Natural killer cell (primary cell): ENCODE measurements at regions not wholly inside any gene's neighbourhood (a gene's known extent, or its start where the extent isn't known, plus 50 kb on each side); places are given as distances from the start of the nearest gene placed in this dataset.

ENCODE experiments used
- ATAC-seq, 3 donors: fragments of 150-1000 bp in 2 of 3; fragments of 200-7000 bp in 1 of 3; cut with Tn5 transposase; 1 replicate in 1 of 3; 2 replicates in 2 of 3; pipeline ENCODE4 v1.10.0; 2021; ENCODE audit warnings: mild to moderate bottlenecking in 2 of 3, moderate library complexity in 2 of 3
- DNase-seq, 2 donors: peaks; one replicate each; pipeline versions ENCODE4 v3.0.0 to v3.0.0-alpha.2; 2013 to 2021; ENCODE audit warnings: mixed read lengths in 1 of 2
- H3K27ac ChIP-seq: one replicate; pipeline ENCODE4 v1.5.1; 2013; ENCODE audit warnings: mild to moderate bottlenecking, low read length
- H3K27me3 ChIP-seq: one replicate; pipeline ENCODE4 v1.6.1; 2013; ENCODE audit warnings: low read length; ENCODE audit not compliant: control insufficient read depth, insufficient read depth
- H3K36me3 ChIP-seq: one replicate; pipeline ENCODE4 v1.6.1; 2013; ENCODE audit warnings: low read length; ENCODE audit not compliant: control insufficient read depth, insufficient read depth
- H3K4me1 ChIP-seq: one replicate; pipeline ENCODE4 v1.6.1; 2013; ENCODE audit warnings: low read length; ENCODE audit not compliant: control insufficient read depth, insufficient read depth
- H3K4me3 ChIP-seq: one replicate; pipeline ENCODE4 v1.5.1; 2013; ENCODE audit warnings: low read length
- H3K9me3 ChIP-seq: one replicate; pipeline ENCODE4 v1.6.1; 2013; ENCODE audit warnings: low read length; ENCODE audit not compliant: control insufficient read depth, insufficient read depth
- H3K27ac Mint-ChIP-seq, 2 donors: one replicate each; pipeline ENCODE4 v1.8.0; 2022; ENCODE audit warnings: mild to moderate bottlenecking in 2 of 2, mixed read lengths in 2 of 2, moderate library complexity in 1 of 2
- H3K27me3 Mint-ChIP-seq, 2 donors: one replicate each; pipeline ENCODE4 v1.8.0; 2022; ENCODE audit warnings: low read depth in 2 of 2, mixed read lengths in 2 of 2
- H3K36me3 Mint-ChIP-seq: one replicate; pipeline ENCODE4 v1.8.0; 2022; ENCODE audit warnings: mixed read lengths
- H3K4me1 Mint-ChIP-seq, 2 donors: one replicate each; pipeline ENCODE4 v1.8.0; 2022; ENCODE audit warnings: mixed read lengths in 2 of 2
- H3K4me3 Mint-ChIP-seq: one replicate; pipeline ENCODE4 v1.8.0; 2022; ENCODE audit warnings: mild to moderate bottlenecking, moderate library complexity, mixed read lengths
- H3K9me3 Mint-ChIP-seq, 2 donors: one replicate each; pipeline ENCODE4 v1.8.0; 2022; ENCODE audit warnings: mixed read lengths in 2 of 2
- CTCF ChIP-seq: fragments of 200-600 bp; IDR thresholded peaks from one replicate; pipeline ENCODE4 v1.8.0; 2022; ENCODE audit warnings: antibody characterized with exemption
- WGBS: methylation state at CpG from one replicate; pipeline ENCODE4 v1.1.7; 2013; ENCODE audit warnings: missing lambda C conversion rate; ENCODE audit not compliant: insufficient coverage; 5-methylcytosine and 5-hydroxymethylcytosine counted together
- intact Hi-C: fragments of 100-400 bp; cut with micrococcal nuclease; formaldehyde crosslinking; loops from one replicate; pipeline ENCODE4 v1.14.2; 2022

GRCh38 chr15:46786590-46787285, 930.6 kb upstream of the SEMA6D start:
- Mint-ChIP-seq H3K27me3 (no peaks in the 10 kb centered on the region), H3K36me3 (no peaks in the 10 kb centered on the region), H3K4me3 (no peak overlapping the region), H3K27ac (no peak overlapping the region), H3K9me3 (peaks cover 12 to 27% of the 10 kb centered on the region in 2 donors), H3K4me1 (no peaks in the 10 kb centered on the region)
- TF ChIP-seq CTCF = no peak
- ATAC-seq (no peak), DNase-seq (no peak)
- H3K9me3 ChIP-seq = no peaks in the 10 kb centered on the region
- intact Hi-C loops = no loop called here
- no peak overlapping the region for H3K27ac ChIP-seq
- no peak overlapping the region for H3K4me3 ChIP-seq
- 86% methylated on average over 4 of the region's 5 CpGs for WGBS
- no peaks in the 10 kb centered on the region for H3K27me3 ChIP-seq
- H3K4me1 ChIP-seq = no peaks in the 10 kb centered on the region
- no peaks in the 10 kb centered on the region for H3K36me3 ChIP-seq

- H3K27me3 ChIP-seq = no peaks in the 10 kb centered on the region
- H3K27me3 Mint-ChIP-seq = no peaks in the 10 kb centered on the region
- H3K27ac ChIP-seq = no peak overlapping the region
- no peak for DNase-seq
- no peak for ATAC-seq
- peaks cover 5% of the 10 kb centered on the region for H3K9me3 ChIP-seq
- TF ChIP-seq CTCF = no peak
- H3K36me3 Mint-ChIP-seq = no peaks in the 10 kb centered on the region
- intact Hi-C loops = no loop called here
- no peak overlapping the region for H3K4me3 ChIP-seq
- H3K4me1 ChIP-seq = no peaks in the 10 kb centered on the region
- H3K4me1 Mint-ChIP-seq = no peaks in the 10 kb centered on the region
- no peaks in the 10 kb centered on the region for H3K36me3 ChIP-seq
- WGBS = 87% methylated on average over 3 of the region's 3 CpGs
- H3K27ac Mint-ChIP-seq = no peak overlapping the region
- H3K4me3 Mint-ChIP-seq = no peak overlapping the region
- H3K9me3 Mint-ChIP-seq = peaks cover 19 to 38% of the 10 kb centered on the region in 2 donors
Measured at GRCh38 chr15:46795685-46796084, 921.6 kb upstream of the SEMA6D start.

- intact Hi-C loops = no loop called here
- no peak for TF ChIP-seq CTCF
- no peak overlapping the region for H3K4me3 Mint-ChIP-seq
- no peak overlapping the region for H3K27ac ChIP-seq
- DNase-seq = no peak
- H3K9me3 Mint-ChIP-seq = peaks cover 8 to 11% of the 10 kb centered on the region in 2 donors
- no peaks in the 10 kb centered on the region for H3K9me3 ChIP-seq
- no peaks in the 10 kb centered on the region for H3K4me1 ChIP-seq
- no peaks in the 10 kb centered on the region for H3K4me1 Mint-ChIP-seq
- peaks cover 7% of the 10 kb centered on the region for H3K36me3 Mint-ChIP-seq
- whole genome bisulfite sequencing = no CpG with 5 or more reads among the region's 1 CpG
- ATAC-seq = no peak
- no peak overlapping the region for H3K4me3 ChIP-seq
- H3K27ac Mint-ChIP-seq = no peak overlapping the region
- H3K36me3 ChIP-seq = no peaks in the 10 kb centered on the region
- no peaks in the 10 kb centered on the region for H3K27me3 Mint-ChIP-seq
- no peaks in the 10 kb centered on the region for H3K27me3 ChIP-seq
Measured at GRCh38 chr15:46808834-46809233, 908.5 kb upstream of the SEMA6D start.

GRCh38 chr15:46815240-46815639, 902.1 kb upstream of the SEMA6D start:
- 81% methylated on average over 4 of the region's 4 CpGs for WGBS
- Histone ChIP-seq H3K4me1 (no peaks in the 10 kb centered on the region), H3K36me3 (no peaks in the 10 kb centered on the region), H3K9me3 (peaks cover 3% of the 10 kb centered on the region), H3K4me3 (no peak overlapping the region), H3K27ac (no peak overlapping the region), H3K27me3 (no peaks in the 10 kb centered on the region)
- Mint-ChIP-seq H3K27ac (no peak overlapping the region), H3K4me1 (no peaks in the 10 kb centered on the region), H3K27me3 (no peaks in the 10 kb centered on the region), H3K9me3 (peaks cover 14 to 27% of the 10 kb centered on the region in 2 donors), H3K36me3 (no peaks in the 10 kb centered on the region), H3K4me3 (no peak overlapping the region)
- DNase-seq (no peak), ATAC-seq (no peak)
- TF ChIP-seq CTCF = no peak
- intact Hi-C loops = no loop called here
